ENCODE measurements at regions not wholly inside any gene's neighbourhood (a gene's known extent, or its start where the extent isn't known, plus 50 kb on each side); places are given as distances from the start of the nearest gene placed in this dataset.

DNA sequence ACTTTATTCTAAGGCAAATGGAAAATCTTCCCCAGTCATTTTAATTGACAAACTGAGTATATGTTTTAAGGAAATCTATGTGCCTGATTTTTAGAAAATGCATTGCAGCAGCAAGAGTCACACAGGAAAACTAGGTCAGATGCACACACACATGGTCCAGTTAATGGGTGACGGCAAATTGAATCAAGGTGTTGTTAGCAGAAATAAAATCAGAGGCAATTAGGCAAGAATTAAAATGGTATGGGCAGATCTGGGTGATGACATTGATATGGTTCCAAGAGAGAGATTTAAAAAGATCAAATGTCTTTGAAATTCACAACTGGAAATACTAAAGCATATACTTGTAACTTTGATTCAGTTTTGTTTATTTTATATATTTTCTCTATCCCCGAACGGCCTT, 174.2 kb upstream of the CDH19 start:
- TF ChIP-seq, protein P1, sequence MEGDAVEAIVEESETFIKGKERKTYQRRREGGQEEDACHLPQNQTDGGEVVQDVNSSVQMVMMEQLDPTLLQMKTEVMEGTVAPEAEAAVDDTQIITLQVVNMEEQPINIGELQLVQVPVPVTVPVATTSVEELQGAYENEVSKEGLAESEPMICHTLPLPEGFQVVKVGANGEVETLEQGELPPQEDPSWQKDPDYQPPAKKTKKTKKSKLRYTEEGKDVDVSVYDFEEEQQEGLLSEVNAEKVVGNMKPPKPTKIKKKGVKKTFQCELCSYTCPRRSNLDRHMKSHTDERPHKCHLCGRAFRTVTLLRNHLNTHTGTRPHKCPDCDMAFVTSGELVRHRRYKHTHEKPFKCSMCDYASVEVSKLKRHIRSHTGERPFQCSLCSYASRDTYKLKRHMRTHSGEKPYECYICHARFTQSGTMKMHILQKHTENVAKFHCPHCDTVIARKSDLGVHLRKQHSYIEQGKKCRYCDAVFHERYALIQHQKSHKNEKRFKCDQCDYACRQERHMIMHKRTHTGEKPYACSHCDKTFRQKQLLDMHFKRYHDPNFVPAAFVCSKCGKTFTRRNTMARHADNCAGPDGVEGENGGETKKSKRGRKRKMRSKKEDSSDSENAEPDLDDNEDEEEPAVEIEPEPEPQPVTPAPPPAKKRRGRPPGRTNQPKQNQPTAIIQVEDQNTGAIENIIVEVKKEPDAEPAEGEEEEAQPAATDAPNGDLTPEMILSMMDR (IDR thresholded peaks at IDR 0.05; ENCODE audit: low read depth, low read length), result no peak
- no peak for DNase-seq (ENCODE audit: low read depth, low spot score)
- H3K4me3 ChIP-seq (ENCODE audit: low read depth, low read length), result no peak overlapping the region
- in situ Hi-C loops (cut with HindIII; ENCODE audit: low sequenced_read_pairs), result no loop called here

DNA sequence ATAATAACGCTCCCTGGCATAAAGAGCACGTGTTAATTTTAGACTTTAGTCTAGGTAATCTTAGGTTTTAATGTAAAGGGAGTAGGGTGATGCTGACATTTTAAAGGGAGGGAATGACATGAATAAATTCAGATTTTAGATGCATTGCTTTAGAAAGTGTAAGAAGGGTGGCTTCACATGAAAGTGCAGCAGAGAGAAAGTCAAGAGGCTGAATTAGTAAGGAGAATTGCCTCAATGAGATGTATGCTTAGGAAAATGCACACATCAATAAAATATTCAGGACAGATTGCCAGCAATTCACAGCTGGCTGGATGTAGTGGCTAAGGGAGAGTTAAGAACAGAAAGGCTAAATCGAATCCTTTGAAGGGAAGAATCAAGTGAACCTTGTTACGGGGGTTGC, 165.5 kb upstream of the CDH19 start:
- DNase-seq (ENCODE audit: low read depth, low spot score), result no peak
- in situ Hi-C loops (cut with HindIII; ENCODE audit: low sequenced_read_pairs), result no loop called here
- TF ChIP-seq, protein P1 (IDR thresholded peaks at IDR 0.05; ENCODE audit: low read depth, low read length), result no peak
- H3K4me3 ChIP-seq (ENCODE audit: low read depth, low read length), result no peak overlapping the region

DNA sequence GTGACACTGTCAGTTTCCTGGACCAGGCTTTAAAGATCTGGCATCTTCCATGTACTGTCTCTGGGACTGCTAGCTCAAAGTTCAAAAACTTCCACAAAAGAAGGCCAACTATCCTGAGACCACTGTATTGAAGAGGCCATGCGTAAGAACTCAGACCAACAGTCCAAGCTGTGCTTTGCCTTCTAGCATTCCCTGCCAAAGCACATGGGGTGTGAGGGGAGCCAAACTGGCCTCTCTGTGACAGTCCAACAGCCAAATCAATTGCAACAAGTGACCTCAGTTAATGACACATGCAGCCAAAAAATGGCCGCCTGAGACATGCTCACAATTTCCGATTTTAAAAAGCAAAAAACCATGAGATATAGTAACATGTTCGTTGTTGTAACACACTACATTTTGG, 160.3 kb upstream of the CDH19 start:
- TF ChIP-seq, protein P1 (IDR thresholded peaks at IDR 0.05; ENCODE audit: low read depth, low read length), result no peak
- no peak for DNase-seq (ENCODE audit: low read depth, low spot score)

DNA sequence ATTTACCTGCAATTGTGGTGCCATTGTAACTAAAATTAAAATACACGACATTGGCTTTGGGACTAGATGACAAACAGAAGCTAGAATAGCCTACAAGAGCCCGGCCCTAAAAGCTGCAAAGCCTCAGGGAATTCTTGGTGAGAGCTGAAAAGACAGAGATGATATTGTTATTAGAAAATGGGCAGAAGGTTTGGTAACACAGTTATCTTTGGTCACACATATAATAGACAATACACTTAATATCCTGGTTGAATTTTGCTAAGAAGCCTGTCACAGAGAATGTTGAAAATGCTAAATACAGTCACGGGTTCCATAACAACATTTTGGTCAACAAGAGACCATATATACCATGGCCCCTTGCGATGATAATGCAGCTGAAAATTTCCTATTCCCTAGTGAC, 157.3 kb upstream of the CDH19 start:
- in situ Hi-C loops (cut with HindIII; ENCODE audit: low sequenced_read_pairs), result no loop called here
- TF ChIP-seq, protein P1 (IDR thresholded peaks at IDR 0.05; ENCODE audit: low read depth, low read length), result no peak
- DNase-seq (ENCODE audit: low read depth, low spot score), result no peak
- H3K4me3 ChIP-seq (ENCODE audit: low read depth, low read length), result no peak overlapping the region

More for the DNA sequence above, 160.3 kb upstream of the CDH19 start:
- no peak overlapping the region for H3K4me3 ChIP-seq (ENCODE audit: low read depth, low read length)
- in situ Hi-C loops (cut with HindIII; ENCODE audit: low sequenced_read_pairs), result no loop called here

DNA sequence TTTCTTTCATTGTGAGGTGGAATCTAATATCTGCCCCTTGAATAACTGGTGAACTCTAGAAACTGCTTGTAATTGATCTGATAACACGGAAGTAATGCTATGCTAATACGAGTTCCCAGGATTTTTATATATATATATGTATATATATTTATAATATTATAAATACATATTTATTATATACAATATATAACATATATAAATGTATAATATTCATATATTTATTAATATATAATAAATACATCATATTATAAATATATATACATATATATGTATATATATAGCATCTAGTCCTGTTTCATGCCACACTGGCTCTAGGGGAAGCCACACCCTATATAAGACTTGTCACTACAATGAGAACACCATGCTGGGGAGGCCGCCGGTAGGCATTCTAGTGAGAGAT, 156.7 kb upstream of the CDH19 start:
- H3K4me3 ChIP-seq (ENCODE audit: low read depth, low read length), result no peak overlapping the region
- TF ChIP-seq, protein P1 (IDR thresholded peaks at IDR 0.05; ENCODE audit: low read depth, low read length), result no peak

DNA sequence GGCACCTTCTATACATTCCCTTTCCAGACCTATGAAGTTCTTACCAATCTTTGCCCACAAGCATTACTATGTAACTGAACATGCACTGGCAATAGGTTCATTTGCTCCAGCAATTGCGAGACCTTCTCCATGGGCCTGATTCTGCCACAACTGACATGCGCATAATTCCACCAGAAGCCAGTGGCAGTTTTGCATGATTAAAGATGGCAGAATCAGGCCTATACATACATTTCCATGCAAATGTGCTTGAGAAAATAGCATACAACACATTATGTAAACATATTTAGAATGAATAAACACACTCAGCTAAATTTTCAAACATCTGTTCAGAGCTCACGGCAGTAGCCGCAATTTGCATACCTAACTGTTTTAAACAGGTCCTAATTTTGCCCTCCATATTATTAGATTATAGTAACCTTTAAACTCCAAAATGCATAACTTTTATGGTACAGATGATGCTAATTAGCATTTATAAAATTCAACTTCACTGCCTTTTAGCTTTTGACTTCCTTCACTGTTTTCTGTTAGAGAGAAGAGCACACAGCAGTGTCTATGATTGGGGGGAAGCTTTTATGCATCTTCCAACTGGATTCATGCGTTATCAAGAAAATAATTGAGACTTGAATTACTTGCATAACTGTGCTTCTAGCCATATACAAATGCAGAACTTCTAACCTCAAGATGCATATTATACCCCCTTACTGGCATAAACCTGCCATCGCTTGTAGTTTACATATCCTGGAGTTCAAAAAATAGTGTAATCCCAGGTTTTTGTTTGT, 155.3 kb upstream of the CDH19 start:
- TF ChIP-seq, protein P1 (IDR thresholded peaks at IDR 0.05; ENCODE audit: low read depth, low read length), result no peak
- H3K4me3 ChIP-seq (ENCODE audit: low read depth, low read length), result no peak overlapping the region
- in situ Hi-C loops (cut with HindIII; ENCODE audit: low sequenced_read_pairs), result no loop called here
- no peak for DNase-seq (ENCODE audit: low read depth, low spot score)

More for the DNA sequence above, 156.7 kb upstream of the CDH19 start:
- no peak for DNase-seq (ENCODE audit: low read depth, low spot score)
- in situ Hi-C loops (cut with HindIII; ENCODE audit: low sequenced_read_pairs), result no loop called here
